ENCODE measurements at regions not wholly inside any gene's neighbourhood (a gene's known extent, or its start where the extent isn't known, plus 50 kb on each side); places are given as distances from the start of the nearest gene placed in this dataset.

DNA sequence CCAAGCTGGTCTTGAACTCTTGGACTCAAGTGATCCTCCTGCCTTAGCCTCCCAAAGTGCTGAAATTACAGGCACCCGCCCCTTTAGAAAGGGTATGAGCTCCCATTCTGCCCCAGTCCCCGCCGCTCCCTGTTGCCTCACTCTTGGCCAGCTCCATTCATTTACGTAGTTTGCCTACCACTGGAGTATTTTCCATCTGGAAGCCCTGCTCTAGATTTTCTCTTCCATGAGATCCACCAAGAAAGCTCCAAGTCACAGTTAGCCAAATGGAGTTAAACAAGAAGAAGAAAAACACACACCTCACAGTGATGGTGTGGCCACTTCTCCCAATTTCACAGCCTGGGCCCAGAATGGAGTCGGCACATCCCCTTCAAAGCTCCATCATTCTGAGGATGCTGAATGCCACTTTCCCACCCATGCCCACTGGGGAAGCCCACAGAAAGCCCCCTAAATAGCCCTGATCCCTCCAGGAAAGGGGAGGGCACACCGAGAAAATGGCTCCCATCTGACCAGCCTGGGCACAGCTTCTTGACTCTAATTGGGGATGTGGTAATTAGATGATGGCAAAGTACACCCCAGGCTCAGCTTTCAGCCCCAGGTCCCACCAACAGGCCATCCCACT is 381.2 kb downstream of the MN1 start:
- TF ChIP-seq, protein P1, sequence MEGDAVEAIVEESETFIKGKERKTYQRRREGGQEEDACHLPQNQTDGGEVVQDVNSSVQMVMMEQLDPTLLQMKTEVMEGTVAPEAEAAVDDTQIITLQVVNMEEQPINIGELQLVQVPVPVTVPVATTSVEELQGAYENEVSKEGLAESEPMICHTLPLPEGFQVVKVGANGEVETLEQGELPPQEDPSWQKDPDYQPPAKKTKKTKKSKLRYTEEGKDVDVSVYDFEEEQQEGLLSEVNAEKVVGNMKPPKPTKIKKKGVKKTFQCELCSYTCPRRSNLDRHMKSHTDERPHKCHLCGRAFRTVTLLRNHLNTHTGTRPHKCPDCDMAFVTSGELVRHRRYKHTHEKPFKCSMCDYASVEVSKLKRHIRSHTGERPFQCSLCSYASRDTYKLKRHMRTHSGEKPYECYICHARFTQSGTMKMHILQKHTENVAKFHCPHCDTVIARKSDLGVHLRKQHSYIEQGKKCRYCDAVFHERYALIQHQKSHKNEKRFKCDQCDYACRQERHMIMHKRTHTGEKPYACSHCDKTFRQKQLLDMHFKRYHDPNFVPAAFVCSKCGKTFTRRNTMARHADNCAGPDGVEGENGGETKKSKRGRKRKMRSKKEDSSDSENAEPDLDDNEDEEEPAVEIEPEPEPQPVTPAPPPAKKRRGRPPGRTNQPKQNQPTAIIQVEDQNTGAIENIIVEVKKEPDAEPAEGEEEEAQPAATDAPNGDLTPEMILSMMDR (IDR thresholded peaks at IDR 0.05 in 4 of 5, conservative IDR thresholded peaks at IDR 0.05 in 1 of 5): no peak
- no peak for TF ChIP-seq POLR2A (IDR thresholded peaks at IDR 0.05)

All from gastrocnemius medialis (tissue), 4 donors.